SU-DHL-6 (cell line): ENCODE measurements at regions not wholly inside any gene's neighbourhood (a gene's known extent, or its start where the extent isn't known, plus 50 kb on each side); places are given as distances from the start of the nearest gene placed in this dataset.

ENCODE experiments used
- CTCF ChIP-seq: fragments of 200-600 bp; sonication (generic); IDR thresholded peaks from one replicate; pipeline ENCODE4 v1.5.1; 2017; ENCODE audit warnings: antibody characterized with exemption, mild to moderate bottlenecking, low read length, moderate library complexity; ENCODE audit not compliant: insufficient read depth, poor library complexity, severe bottlenecking
- EZH2phosphoT487 ChIP-seq: fragments of 200-600 bp; sonication (generic), shearing (Covaris generic); conservative IDR thresholded peaks from 2 replicates; pipeline ENCODE4 v1.6.1; 2018; ENCODE audit warnings: mild to moderate bottlenecking, antibody characterized with exemption, low read length, moderate library complexity, mixed read lengths

DNA sequence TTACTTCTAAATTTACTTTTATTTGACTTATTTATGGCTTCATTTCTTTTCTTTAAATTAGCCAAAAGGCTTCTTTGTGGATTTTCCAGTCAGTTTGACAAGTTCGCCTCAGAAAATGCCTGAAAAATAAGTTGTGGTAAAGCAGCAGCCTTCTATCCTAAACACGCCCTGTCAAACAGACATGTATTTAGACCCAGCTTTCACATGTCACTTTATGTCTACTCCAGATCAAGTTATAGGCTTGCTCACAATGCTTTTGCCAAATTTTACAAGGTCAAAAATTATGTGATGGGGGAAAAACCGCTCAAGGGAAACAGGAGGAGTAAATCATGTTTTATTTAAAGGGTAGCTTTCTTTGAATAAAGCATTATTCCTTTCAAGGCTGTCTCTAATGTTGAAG, 615.0 kb downstream of the HDGFL1 start:
- TF ChIP-seq CTCF = no peak
- no peak for TF ChIP-seq EZH2phosphoT487
